Ascending aorta (tissue), 2 donors: ENCODE measurements at regions not wholly inside any gene's neighbourhood (a gene's known extent, or its start where the extent isn't known, plus 50 kb on each side); places are given as distances from the start of the nearest gene placed in this dataset.

ENCODE experiments used
- DNase-seq, 2 donors: peaks; one replicate each; pipeline ENCODE4 v3.0.0-alpha.2; 2019; ENCODE audit warnings: low spot score in 2 of 2
- H3K27ac ChIP-seq, 2 donors: fragments of 200-600 bp; sonication (generic); one replicate each; pipeline ENCODE4 v1.5.1; 2016 to 2017; ENCODE audit warnings: mild to moderate bottlenecking in 1 of 2
- H3K27me3 ChIP-seq: fragments of 200-600 bp; sonication (generic); one replicate; pipeline ENCODE4 v1.5.1; 2017
- H3K36me3 ChIP-seq, 2 donors: fragments of 200-600 bp; sonication (generic); one replicate each; pipeline ENCODE4 v1.5.1; 2016
- H3K4me1 ChIP-seq, 2 donors: fragments of 200-600 bp; sonication (generic); one replicate each; pipeline ENCODE4 v1.5.1; 2016 to 2017; ENCODE audit warnings: mild to moderate bottlenecking in 1 of 2
- H3K4me3 ChIP-seq, 2 donors: fragments of 200-600 bp; sonication (generic); one replicate each; pipeline ENCODE4 v1.5.1; 2016 to 2017; ENCODE audit warnings: mild to moderate bottlenecking in 1 of 2
- H3K9me3 ChIP-seq, 2 donors: fragments of 200-600 bp; sonication (generic); one replicate each; pipeline ENCODE4 v1.5.1; 2016
- CTCF ChIP-seq, 3 experiments: fragments of 200-600 bp in 2 of 3; fragments of 450-650 bp in 1 of 3; sonication (generic) in 2 of 3; IDR thresholded peaks; one replicate each; pipeline ENCODE4 v1.5.1; 2016 to 2019; ENCODE audit warnings: antibody characterized with exemption in 3 of 3, mild to moderate bottlenecking in 1 of 3, moderate library complexity in 1 of 3
- intact Hi-C: fragments of 100-400 bp; cut with DNase I; formaldehyde crosslinking; loops from one replicate; pipeline ENCODE4 v1.15.1; 2023

- no peak for TF ChIP-seq CTCF (IDR thresholded peaks at IDR 0.05)
- no peaks in the 10 kb centered on the region for H3K36me3 ChIP-seq
- H3K27ac ChIP-seq = no peak overlapping the region
- H3K27me3 ChIP-seq = no peaks in the 10 kb centered on the region
- no peak for DNase-seq
- intact Hi-C loops = no loop called here
- no peaks in the 10 kb centered on the region for H3K4me1 ChIP-seq
- H3K9me3 ChIP-seq = no peaks in the 10 kb centered on the region
- no peak overlapping the region for H3K4me3 ChIP-seq
Observed at GRCh38 chr2:63775191-63775590, 66.5 kb upstream of the UGP2 start.

- no peak for TF ChIP-seq CTCF (IDR thresholded peaks at IDR 0.05)
- no peak for DNase-seq
- Histone ChIP-seq H3K9me3 (no peaks in the 10 kb centered on the region), H3K27ac (no peak overlapping the region), H3K4me3 (no peak overlapping the region), H3K36me3 (no peaks in the 10 kb centered on the region), H3K27me3 (no peaks in the 10 kb centered on the region), H3K4me1 (peaks cover 0 to 4% of the 10 kb centered on the region in 2 donors)
- intact Hi-C loops = no loop called here
Observed at GRCh38 chr2:63776382-63776781, 65.3 kb upstream of the UGP2 start.

GRCh38 chr2:63777816-63778215 lies 63.9 kb upstream of the UGP2 start:
- intact Hi-C loops = no loop called here
- H3K4me3 ChIP-seq = no peak overlapping the region
- H3K27me3 ChIP-seq = no peaks in the 10 kb centered on the region
- H3K36me3 ChIP-seq = no peaks in the 10 kb centered on the region
- no peak for DNase-seq
- H3K4me1 ChIP-seq = peaks cover 0 to 4% of the 10 kb centered on the region in 2 donors
- H3K9me3 ChIP-seq = no peaks in the 10 kb centered on the region
- no peak overlapping the region for H3K27ac ChIP-seq
- TF ChIP-seq CTCF (IDR thresholded peaks at IDR 0.05) = no peak

- Histone ChIP-seq H3K27ac (no peak overlapping the region), H3K36me3 (no peaks in the 10 kb centered on the region), H3K4me1 (peaks cover 0 to 4% of the 10 kb centered on the region in 2 donors), H3K9me3 (no peaks in the 10 kb centered on the region), H3K4me3 (no peak overlapping the region), H3K27me3 (no peaks in the 10 kb centered on the region)
- intact Hi-C loops = no loop called here
- no peak for DNase-seq
- no peak for TF ChIP-seq CTCF (IDR thresholded peaks at IDR 0.05)
Observed at GRCh38 chr2:63778391-63778790, 63.3 kb upstream of the UGP2 start.

- Histone ChIP-seq H3K9me3 (no peaks in the 10 kb centered on the region), H3K27me3 (no peaks in the 10 kb centered on the region), H3K27ac (no peak overlapping the region), H3K4me3 (peak overlapping the region in 1 of 2 donors; percentile 7), H3K36me3 (no peaks in the 10 kb centered on the region), H3K4me1 (peaks cover 0 to 4% of the 10 kb centered on the region in 2 donors)
- intact Hi-C loops = no loop called here
- no peak for TF ChIP-seq CTCF (IDR thresholded peaks at IDR 0.05)
- DNase-seq = no peak
Observed at GRCh38 chr2:63780518-63781155, 61.1 kb upstream of the UGP2 start.

GRCh38 chr2:63784461-63784860 lies 57.2 kb upstream of the UGP2 start:
- Histone ChIP-seq H3K4me1 (peaks cover 3 to 12% of the 10 kb centered on the region in 2 donors), H3K36me3 (no peaks in the 10 kb centered on the region), H3K9me3 (no peaks in the 10 kb centered on the region), H3K27me3 (no peaks in the 10 kb centered on the region), H3K4me3 (no peak overlapping the region), H3K27ac (no peak overlapping the region)
- intact Hi-C loops = no loop called here
- DNase-seq = no peak
- no peak for TF ChIP-seq CTCF (IDR thresholded peaks at IDR 0.05)
